GM18502 (cell line): ENCODE measurements at regions not wholly inside any gene's neighbourhood (a gene's known extent, or its start where the extent isn't known, plus 50 kb on each side); places are given as distances from the start of the nearest gene placed in this dataset.

Source experiments
- ATAC-seq: cut with Tn5 transposase; IDR thresholded peaks from one replicate; pipeline ENCODE4 v1.9.1; 2021; ENCODE audit warnings: mild to moderate bottlenecking; ENCODE audit not compliant: unreplicated experiment, poor library complexity

- ATAC-seq = no peak
These were observed 248.1 kb upstream of the RAB4A start for GRCh38 chr1:229022595-229023333.

- no peak for ATAC-seq
These were observed 247.1 kb upstream of the RAB4A start for GRCh38 chr1:229023651-229024300.

- ATAC-seq = no peak
These were observed 246.3 kb upstream of the RAB4A start for GRCh38 chr1:229024528-229025130.

- ATAC-seq = no peak
These were observed 245.3 kb upstream of the RAB4A start for GRCh38 chr1:229025576-229025975.

- no peak for ATAC-seq
These were observed 243.8 kb upstream of the RAB4A start for GRCh38 chr1:229027158-229027557.

GRCh38 chr1:229027622-229028182, 243.2 kb upstream of the RAB4A start:
- ATAC-seq = peak; percentile 78

GRCh38 chr1:229028544-229028943, 242.4 kb upstream of the RAB4A start:
- no peak for ATAC-seq

- no peak for ATAC-seq
These were observed 241.7 kb upstream of the RAB4A start for GRCh38 chr1:229028987-229029878.

GRCh38 chr1:229029879-229030235, 241.1 kb upstream of the RAB4A start:
- ATAC-seq = no peak

GRCh38 chr1:229030630-229031029, 240.3 kb upstream of the RAB4A start:
- ATAC-seq = no peak

- ATAC-seq = no peak
These were observed 239.8 kb upstream of the RAB4A start for GRCh38 chr1:229031061-229031460.

- ATAC-seq = no peak
These were observed 239.2 kb upstream of the RAB4A start for GRCh38 chr1:229031481-229032341.

GRCh38 chr1:229032375-229032774, 238.5 kb upstream of the RAB4A start:
- ATAC-seq = no peak

- no peak for ATAC-seq
These were observed 237.4 kb upstream of the RAB4A start for GRCh38 chr1:229033480-229033879.

- no peak for ATAC-seq
These were observed 236.6 kb upstream of the RAB4A start for GRCh38 chr1:229034342-229034741.

GRCh38 chr1:229035054-229035747, 235.7 kb upstream of the RAB4A start:
- peak; percentile 92 for ATAC-seq

- peak; percentile 33 for ATAC-seq
These were observed 235.2 kb upstream of the RAB4A start for GRCh38 chr1:229035748-229036082.

GRCh38 chr1:229037806-229038405, 233.0 kb upstream of the RAB4A start:
- ATAC-seq = no peak
